H1 (cell line): ENCODE measurements at regions not wholly inside any gene's neighbourhood (a gene's known extent, or its start where the extent isn't known, plus 50 kb on each side); places are given as distances from the start of the nearest gene placed in this dataset.
A peak's percentile ranks its signal among the peaks of the same experiment; 100 is the strongest.

Source experiments
- CTCF ChIA-PET: fragments of 300-600 bp; sonication (Branson Sonifier 250); formaldehyde crosslinking; loops from one replicate; lab custom pipeline; 2021; ENCODE audit not compliant: partially characterized antibody; lab: Charles Lee
- POLR2A ChIA-PET: fragments of 300-600 bp; sonication (Branson Sonifier 250); formaldehyde crosslinking; loops from one replicate; lab custom pipeline; 2021; ENCODE audit warnings: inconsistent platforms; ENCODE audit not compliant: partially characterized antibody; lab: Charles Lee
- DNase-seq, 2 experiments: peaks; one replicate each; pipeline versions ENCODE4 v3.0.0 to v3.0.0-alpha.2; 2010 to 2022; ENCODE audit warnings: low spot score in 2 of 2, low read depth in 1 of 2, mixed read lengths in 1 of 2
- FAIRE-seq: peaks from 2 replicates; lab custom pipeline; 2011; peaks lifted over from hg19 to GRCh38; lab: Jason Lieb, UNC
- H2AFZ ChIP-seq: 2 replicates; pipeline ENCODE4 v1.8.1; 2012; ENCODE audit warnings: low read length, inconsistent platforms
- H2AK5ac ChIP-seq: 2 replicates; pipeline ENCODE4 v1.6.1; 2013; ENCODE audit warnings: low read depth, low read length
- H2BK120ac ChIP-seq: replicated peaks from 2 replicates; pipeline ENCODE3; 2013; ENCODE audit warnings: low read depth, low read length, inconsistent platforms
- H2BK12ac ChIP-seq: 2 replicates; pipeline ENCODE4 v1.6.1; 2013; ENCODE audit warnings: low read depth, low read length
- H2BK15ac ChIP-seq: 2 replicates; pipeline ENCODE4 v1.6.1; 2013; ENCODE audit warnings: low read length
- H2BK20ac ChIP-seq: 2 replicates; pipeline ENCODE4 v1.6.1; 2013; ENCODE audit warnings: low read length
- H2BK5ac ChIP-seq: 2 replicates; pipeline ENCODE4 v1.6.1; 2013; ENCODE audit warnings: low read depth, low read length
- H3K14ac ChIP-seq: 2 replicates; pipeline ENCODE4 v1.6.1; 2013; ENCODE audit warnings: inconsistent platforms; ENCODE audit not compliant: insufficient read length
- H3K18ac ChIP-seq: 2 replicates; pipeline ENCODE4 v1.6.1; 2013; ENCODE audit warnings: low read length; ENCODE audit errors: extremely low read depth
- H3K23ac ChIP-seq: 2 replicates; pipeline ENCODE4 v1.6.1; 2013; ENCODE audit warnings: inconsistent platforms; ENCODE audit not compliant: insufficient read length
- H3K23me2 ChIP-seq: 2 replicates; pipeline ENCODE4 v1.6.1; 2013; ENCODE audit warnings: low read depth, low read length
- H3K27ac ChIP-seq: 2 replicates; pipeline ENCODE4 v1.6.1; 2011; ENCODE audit warnings: low read depth, low read length, inconsistent platforms
- H3K27me3 ChIP-seq, 4 experiments: replicated peaks in 1 of 4; 1 replicate in 1 of 4; 2 replicates in 3 of 4; pipeline versions ENCODE4 v1.6.1 to v1.8.1; 2011 to 2013; ENCODE audit warnings: low read length in 3 of 4, mild to moderate bottlenecking in 3 of 4, inconsistent platforms in 2 of 4, mixed read lengths in 2 of 4, moderate library complexity in 1 of 4; ENCODE audit not compliant: control insufficient read depth in 3 of 4, insufficient read depth in 3 of 4; ENCODE audit errors: extremely low read depth in 1 of 4
- H3K36me3 ChIP-seq, 4 experiments: 2 replicates each; pipeline versions ENCODE4 v1.6.1 to v1.8.1; 2011 to 2013; ENCODE audit warnings: mild to moderate bottlenecking in 4 of 4, low read length in 3 of 4, moderate library complexity in 2 of 4, control low read depth in 1 of 4, inconsistent platforms in 1 of 4; ENCODE audit not compliant: insufficient read depth in 4 of 4, control insufficient read depth in 2 of 4
- H3K4ac ChIP-seq: replicated peaks from 2 replicates; pipeline ENCODE3; 2013; ENCODE audit warnings: low read length, low read depth, mixed read lengths, inconsistent platforms; ENCODE audit not compliant: insufficient read length
- H3K4me1 ChIP-seq, 4 experiments: replicated peaks in 1 of 4; 1 replicate in 1 of 4; 2 replicates in 3 of 4; pipeline versions ENCODE4 v1.6.1 to v1.8.1; 2011 to 2013; ENCODE audit warnings: low read length in 3 of 4, inconsistent platforms in 2 of 4, mixed read lengths in 1 of 4; ENCODE audit not compliant: insufficient read depth in 4 of 4, control insufficient read depth in 3 of 4
- H3K4me2 ChIP-seq, 2 experiments: 2 replicates each; pipeline versions ENCODE4 v1.6.1 to v1.8.1; 2011 to 2013; ENCODE audit warnings: low read depth in 2 of 2, low read length in 2 of 2, control low read depth in 1 of 2, inconsistent platforms in 1 of 2, mild to moderate bottlenecking in 1 of 2; ENCODE audit not compliant: insufficient read depth in 1 of 2
- H3K4me3 ChIP-seq, 4 experiments: fragments of 200-600, 300-600 bp in 1 of 4; sonication (generic), shearing (Covaris generic), sonication (Bioruptor Twin) in 1 of 4; 2 replicates each; pipeline versions ENCODE4 v1.5.1 to v1.8.1; 2011 to 2016; ENCODE audit warnings: low read length in 4 of 4, low read depth in 3 of 4, control low read depth in 2 of 4, inconsistent platforms in 2 of 4, mild to moderate bottlenecking in 2 of 4, mixed read lengths in 1 of 4, moderate library complexity in 1 of 4; ENCODE audit not compliant: insufficient read depth in 2 of 4; ENCODE audit errors: extremely low read depth in 1 of 4
- H3K56ac ChIP-seq: replicated peaks from 2 replicates; pipeline ENCODE3; 2013; ENCODE audit warnings: low read depth, mild to moderate bottlenecking, mixed read lengths, low read length, inconsistent platforms; ENCODE audit not compliant: insufficient read length
- H3K79me1 ChIP-seq: 2 replicates; pipeline ENCODE4 v1.6.1; 2013; ENCODE audit warnings: low read depth, low read length, control low read depth
- H3K79me2 ChIP-seq, 2 experiments: 2 replicates each; pipeline versions ENCODE4 v1.6.1 to v1.8.1; 2012 to 2013; ENCODE audit warnings: low read length in 2 of 2, mild to moderate bottlenecking in 2 of 2, inconsistent platforms in 1 of 2; ENCODE audit not compliant: insufficient read depth in 2 of 2, control insufficient read depth in 1 of 2
- H3K9ac ChIP-seq, 4 experiments: replicated peaks in 1 of 4; 1 replicate in 1 of 4; 2 replicates in 3 of 4; pipeline versions ENCODE4 v1.6.1 to v1.8.1; 2011 to 2013; ENCODE audit warnings: low read depth in 3 of 4, low read length in 3 of 4, control low read depth in 2 of 4, mild to moderate bottlenecking in 2 of 4, moderate library complexity in 2 of 4, inconsistent platforms in 1 of 4; ENCODE audit errors: extremely low read depth in 1 of 4
- H3K9me3 ChIP-seq, 2 experiments: 2 replicates each; pipeline versions ENCODE4 v1.6.1 to v1.8.1; 2012 to 2013; ENCODE audit warnings: mild to moderate bottlenecking in 2 of 2, moderate library complexity in 2 of 2, control low read depth in 1 of 2, inconsistent platforms in 1 of 2, low read depth in 1 of 2, low read length in 1 of 2, mixed read lengths in 1 of 2; ENCODE audit not compliant: insufficient read depth in 2 of 2
- H4K20me1 ChIP-seq, 2 experiments: replicated peaks in 1 of 2; 2 replicates each; pipeline versions ENCODE3 to v1.8.1; 2011 to 2013; ENCODE audit warnings: inconsistent platforms in 2 of 2, low read length in 2 of 2, mild to moderate bottlenecking in 1 of 2; ENCODE audit not compliant: insufficient read depth in 2 of 2, control insufficient read depth in 1 of 2
- H4K5ac ChIP-seq: 2 replicates; pipeline ENCODE4 v1.6.1; 2013; ENCODE audit warnings: low read length, low read depth, mixed read lengths, inconsistent platforms; ENCODE audit not compliant: insufficient read length
- H4K8ac ChIP-seq: 2 replicates; pipeline ENCODE4 v1.8.0; 2013; ENCODE audit warnings: mild to moderate bottlenecking, moderate library complexity, low read length, inconsistent platforms; ENCODE audit not compliant: insufficient read depth; ENCODE audit errors: extremely low read depth
- H4K91ac ChIP-seq: replicated peaks from 2 replicates; pipeline ENCODE3; 2013; ENCODE audit warnings: low read length, mixed read lengths, inconsistent platforms; ENCODE audit not compliant: insufficient read length
- CTBP2 ChIP-seq: IDR thresholded peaks from 2 replicates; pipeline ENCODE4 v1.7.0; 2011; ENCODE audit warnings: borderline replicate concordance, mild to moderate bottlenecking, moderate library complexity, mixed read lengths, low read length; ENCODE audit not compliant: insufficient read depth, insufficient read length
- RAD21 ChIP-seq, 2 experiments: IDR thresholded peaks in 1 of 2; conservative IDR thresholded peaks in 1 of 2; 2 replicates each; pipeline ENCODE4 v1.6.1; 2011; ENCODE audit warnings: low read depth in 2 of 2, low read length in 2 of 2, improper control_type of control experiment in 1 of 2, inconsistent platforms in 1 of 2, mild to moderate bottlenecking in 1 of 2, moderate library complexity in 1 of 2
- WGBS, 2 experiments: shearing (Covaris generic) in 1 of 2; methylation state at CpG; one replicate each; pipeline versions ENCODE4 v1.1.6 to v1.1.7; 2013 to 2015; ENCODE audit warnings: low lambda C conversion rate in 2 of 2, mixed read lengths in 2 of 2, inconsistent platforms in 1 of 2, low coverage in 1 of 2, missing lambda C conversion rate in 1 of 2; ENCODE audit not compliant: insufficient replicate concordance in 2 of 2, insufficient coverage in 1 of 2, insufficient read length in 1 of 2; ENCODE audit errors: extremely low coverage in 1 of 2, missing lambda C conversion rate in 1 of 2; 5-methylcytosine and 5-hydroxymethylcytosine counted together

GRCh38 chrX:125503769-125504168 lies 184.1 kb downstream of the TEX13C start:
- FAIRE-seq (no peak), DNase-seq (no peak)
- no peaks in the 10 kb centered on the region for H3K79me2 ChIP-seq
- no peaks in the 10 kb centered on the region for H4K20me1 ChIP-seq
- no peak overlapping the region for H3K9ac ChIP-seq
- no peak overlapping the region for H4K5ac ChIP-seq
- no peak overlapping the region for H2AFZ ChIP-seq
- H2BK5ac ChIP-seq = no peak overlapping the region
- no peak overlapping the region for H2BK120ac ChIP-seq
- no peak overlapping the region for H3K14ac ChIP-seq
- H2BK12ac ChIP-seq = no peak overlapping the region
- H3K4me3 ChIP-seq = no peak overlapping the region
- H4K8ac ChIP-seq = no peak overlapping the region
- H3K18ac ChIP-seq = no peak overlapping the region
- H3K4me1 ChIP-seq = no peaks in the 10 kb centered on the region
- no peaks in the 10 kb centered on the region for H3K27me3 ChIP-seq
- H2AK5ac ChIP-seq = no peak overlapping the region
- TF ChIP-seq RAD21 (IDR thresholded peaks at IDR 0.05 in 1 of 2, conservative IDR thresholded peaks at IDR 0.05 in 1 of 2; ENCODE audit: low read depth in 2 of 2, low read length in 2 of 2) (peak; percentile 17 to 26; a peak in 1 of 4 replicates), CTBP2 (no peak)
- H2BK20ac ChIP-seq = no peak overlapping the region
- 100% methylated on average over 2 of the region's 2 CpGs; no CpG with 5 or more reads in 1 of the 2 experiments for WGBS, 2 experiments
- H4K91ac ChIP-seq = no peak overlapping the region
- no peaks in the 10 kb centered on the region for H3K9me3 ChIP-seq
- H3K56ac ChIP-seq = no peak overlapping the region
- no peak overlapping the region for H3K27ac ChIP-seq
- no peak overlapping the region for H3K4ac ChIP-seq
- no peak overlapping the region for H3K23ac ChIP-seq
- H2BK15ac ChIP-seq = no peak overlapping the region
- CTCF ChIA-PET = interaction anchor here (0.6 kb wide), 1 partner anchor 126 kb away, joined by 3 read pairs; no protein-coding TSS in a partner anchor
- no peak overlapping the region for H3K4me2 ChIP-seq
- POLR2A ChIA-PET = no interaction called here
- no peaks in the 10 kb centered on the region for H3K36me3 ChIP-seq
- H3K79me1 ChIP-seq = no peaks in the 10 kb centered on the region
- H3K23me2 ChIP-seq = no peaks in the 10 kb centered on the region
